Mammary epithelial cell (primary cell): ENCODE measurements at regions not wholly inside any gene's neighbourhood (a gene's known extent, or its start where the extent isn't known, plus 50 kb on each side); places are given as distances from the start of the nearest gene placed in this dataset.

Experiments
- CTCF ChIP-seq, 2 donors: IDR thresholded peaks in 1 of 2; conservative IDR thresholded peaks in 1 of 2; 2 replicates each; pipeline ENCODE4 v1.5.1; 2011 to 2012; ENCODE audit warnings: inconsistent platforms in 2 of 2, low read length in 2 of 2, mild to moderate bottlenecking in 2 of 2, control low read depth in 1 of 2, low read depth in 1 of 2; ENCODE audit not compliant: insufficient read depth in 1 of 2; ENCODE audit errors: extremely low read depth in 1 of 2
- EZH2 ChIP-seq: IDR thresholded peaks from 2 replicates; pipeline ENCODE4 v1.6.1; 2012; ENCODE audit warnings: low read length, inconsistent platforms, borderline replicate concordance

- TF ChIP-seq CTCF (conservative IDR thresholded peaks at IDR 0.05 in 1 of 2, IDR thresholded peaks at IDR 0.05 in 1 of 2; ENCODE audit: extremely low read depth in 1 of 2, insufficient read depth in 1 of 2, low read depth in 1 of 2, low read length in 2 of 2) (no peak), EZH2 (no peak)
Measured at GRCh38 chr11:110857892-110858546, 145.8 kb upstream of the ARHGAP20 start.
